Dendritic cell treated with granulocyte-macrophage colony-stimulating factor and Interleukin-4, amounts not matched to agents 40 ng/mL and 50 ng/mL, for 4 days (primary cell): ENCODE measurements at regions not wholly inside any gene's neighbourhood (a gene's known extent, or its start where the extent isn't known, plus 50 kb on each side); places are given as distances from the start of the nearest gene placed in this dataset.

Source experiments
- H3K27ac Mint-ChIP-seq: one replicate; pipeline ENCODE4 v1.8.0; 2022; ENCODE audit warnings: mild to moderate bottlenecking, mixed read lengths
- H3K27me3 Mint-ChIP-seq: one replicate; pipeline ENCODE4 v1.8.0; 2022; ENCODE audit warnings: mild to moderate bottlenecking, mixed read lengths
- H3K36me3 Mint-ChIP-seq: one replicate; pipeline ENCODE4 v1.8.0; 2022; ENCODE audit warnings: low read depth, mixed read lengths
- H3K4me1 Mint-ChIP-seq: one replicate; pipeline ENCODE4 v1.8.0; 2022; ENCODE audit warnings: low read depth, mixed read lengths
- H3K4me3 Mint-ChIP-seq: one replicate; pipeline ENCODE4 v1.8.0; 2022; ENCODE audit warnings: mild to moderate bottlenecking, moderate library complexity, mixed read lengths
- H3K9me3 Mint-ChIP-seq: one replicate; pipeline ENCODE4 v1.8.0; 2022; ENCODE audit warnings: mixed read lengths
- intact Hi-C: fragments of 100-400 bp; cut with micrococcal nuclease; formaldehyde crosslinking; loops from one replicate; pipeline ENCODE4 v1.15.0; 2022

- Mint-ChIP-seq H3K4me3 (no peak overlapping the region), H3K9me3 (no peaks in the 10 kb centered on the region)
Observed at GRCh38 chr11:44398266-44399030, 88.5 kb upstream of the ALX4 start.

GRCh38 chr11:44399968-44400367 is 90.0 kb upstream of the ALX4 start:
- no peaks in the 10 kb centered on the region for H3K9me3 Mint-ChIP-seq
- no peaks in the 10 kb centered on the region for H3K36me3 Mint-ChIP-seq
- H3K27me3 Mint-ChIP-seq = peaks cover 26% of the 10 kb centered on the region
- H3K4me1 Mint-ChIP-seq = peaks cover 9% of the 10 kb centered on the region
- no peak overlapping the region for H3K27ac Mint-ChIP-seq
- no peak overlapping the region for H3K4me3 Mint-ChIP-seq
- intact Hi-C loops = no loop called here

More at GRCh38 chr11:44398266-44399030, 88.5 kb upstream of the ALX4 start:
- Mint-ChIP-seq H3K36me3 (no peaks in the 10 kb centered on the region), H3K27me3 (peaks cover 31% of the 10 kb centered on the region), H3K27ac (no peak overlapping the region), H3K4me1 (peaks cover 9% of the 10 kb centered on the region)
- intact Hi-C loops = no loop called here

DNA sequence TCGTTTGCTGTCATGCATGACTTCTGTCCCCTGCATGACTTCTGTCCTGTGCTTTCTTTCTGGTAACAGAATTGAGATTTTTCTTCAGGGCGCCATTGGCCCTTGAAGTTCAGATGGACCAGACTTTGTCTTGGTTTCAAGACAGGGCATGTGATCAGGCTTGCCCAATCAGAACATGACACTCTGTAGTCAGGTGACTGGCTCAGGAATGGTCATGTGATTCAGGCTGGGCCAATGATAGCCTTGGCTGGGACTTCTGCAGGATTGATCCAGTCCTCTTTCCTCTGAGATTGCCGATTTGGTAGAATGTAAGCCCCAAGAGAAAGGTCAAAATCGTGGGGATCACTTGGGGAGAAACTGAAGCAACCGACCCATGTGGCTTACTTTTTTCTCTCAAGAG is 90.5 kb upstream of the ALX4 start:
- no peak overlapping the region for H3K27ac Mint-ChIP-seq
- no peaks in the 10 kb centered on the region for H3K36me3 Mint-ChIP-seq
- H3K27me3 Mint-ChIP-seq = peaks cover 28% of the 10 kb centered on the region

GRCh38 chr11:44402466-44403075 is 92.6 kb upstream of the ALX4 start:
- no peaks in the 10 kb centered on the region for H3K36me3 Mint-ChIP-seq
- no peak overlapping the region for H3K4me3 Mint-ChIP-seq

More for the DNA sequence above, 90.5 kb upstream of the ALX4 start:
- Mint-ChIP-seq H3K9me3 (no peaks in the 10 kb centered on the region), H3K4me1 (peaks cover 9% of the 10 kb centered on the region), H3K4me3 (no peak overlapping the region)
- intact Hi-C loops = no loop called here

GRCh38 chr11:44403176-44403575 is 93.2 kb upstream of the ALX4 start:
- intact Hi-C loops = no loop called here
- H3K27me3 Mint-ChIP-seq = peaks cover 23% of the 10 kb centered on the region
- no peak overlapping the region for H3K4me3 Mint-ChIP-seq
- H3K36me3 Mint-ChIP-seq = no peaks in the 10 kb centered on the region
- H3K4me1 Mint-ChIP-seq = peaks cover 9% of the 10 kb centered on the region
- H3K9me3 Mint-ChIP-seq = no peaks in the 10 kb centered on the region
- H3K27ac Mint-ChIP-seq = no peak overlapping the region

More at GRCh38 chr11:44402466-44403075, 92.6 kb upstream of the ALX4 start:
- Mint-ChIP-seq H3K27me3 (peaks cover 19% of the 10 kb centered on the region), H3K4me1 (peaks cover 9% of the 10 kb centered on the region), H3K27ac (no peak overlapping the region), H3K9me3 (no peaks in the 10 kb centered on the region)
- intact Hi-C loops = no loop called here

DNA sequence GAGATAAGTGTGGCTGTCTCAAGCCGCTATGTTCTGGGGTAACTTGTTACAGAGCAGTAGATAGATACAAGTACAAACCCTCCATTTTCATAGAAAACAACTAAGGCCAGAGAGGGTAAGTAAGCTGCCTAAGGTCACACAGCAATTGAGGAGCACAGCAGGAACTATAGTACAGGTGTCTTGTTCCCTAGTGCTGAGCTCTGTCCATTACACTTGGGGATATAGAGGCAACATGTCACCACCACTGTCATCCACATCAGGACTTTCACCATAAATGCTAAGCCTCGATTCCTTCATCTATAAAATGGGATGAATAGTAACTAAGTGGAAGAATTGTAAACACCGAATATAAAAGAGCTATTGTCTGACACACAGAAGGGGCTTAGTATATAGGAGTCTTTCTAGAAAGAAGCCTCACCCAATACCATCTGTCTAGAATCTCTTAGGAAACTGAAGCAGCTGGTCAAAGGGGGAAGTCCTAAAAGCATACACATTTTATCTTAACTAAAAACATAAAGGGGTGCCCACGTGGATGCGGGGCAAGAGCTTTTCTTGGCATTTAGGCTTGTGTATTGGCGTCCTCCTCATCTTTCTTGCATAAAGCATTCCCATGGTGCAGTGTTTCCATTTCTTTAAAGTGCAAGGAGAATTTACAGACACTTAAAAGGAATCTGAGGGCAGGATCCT is 93.8 kb upstream of the ALX4 start:
- intact Hi-C loops = no loop called here

DNA sequence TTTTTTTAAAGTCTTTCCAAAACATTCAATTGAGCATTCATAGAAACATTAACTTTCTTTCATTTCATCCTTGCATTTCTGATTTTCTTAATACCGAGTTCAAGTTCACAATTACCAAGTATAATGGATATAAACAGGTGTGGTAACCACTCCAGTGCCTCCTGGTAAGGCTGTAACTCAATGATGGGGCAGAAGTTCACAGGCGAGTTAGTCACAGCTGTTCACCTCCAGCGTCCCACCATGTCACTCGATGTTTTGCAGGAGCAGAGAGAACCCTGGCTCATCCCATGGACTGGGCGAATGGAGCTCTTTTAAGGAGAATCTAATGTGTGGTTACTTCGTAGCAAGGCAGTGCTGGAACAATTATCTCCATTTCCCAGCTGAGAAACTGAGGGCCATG is 94.4 kb upstream of the ALX4 start:
- Mint-ChIP-seq H3K4me3 (no peak overlapping the region), H3K36me3 (no peaks in the 10 kb centered on the region), H3K4me1 (peaks cover 10% of the 10 kb centered on the region), H3K9me3 (no peaks in the 10 kb centered on the region), H3K27me3 (peaks cover 26% of the 10 kb centered on the region), H3K27ac (no peak overlapping the region)
- intact Hi-C loops = no loop called here

More for the DNA sequence above, 93.8 kb upstream of the ALX4 start:
- Mint-ChIP-seq H3K27ac (no peak overlapping the region), H3K4me3 (no peak overlapping the region), H3K9me3 (no peaks in the 10 kb centered on the region), H3K36me3 (no peaks in the 10 kb centered on the region), H3K4me1 (peaks cover 9% of the 10 kb centered on the region), H3K27me3 (peaks cover 25% of the 10 kb centered on the region)

GRCh38 chr11:44404736-44405395 is 94.9 kb upstream of the ALX4 start:
- intact Hi-C loops = no loop called here
- Mint-ChIP-seq H3K9me3 (no peaks in the 10 kb centered on the region), H3K27me3 (peaks cover 28% of the 10 kb centered on the region), H3K4me1 (peaks cover 11% of the 10 kb centered on the region), H3K36me3 (no peaks in the 10 kb centered on the region), H3K4me3 (no peak overlapping the region), H3K27ac (no peak overlapping the region)

DNA sequence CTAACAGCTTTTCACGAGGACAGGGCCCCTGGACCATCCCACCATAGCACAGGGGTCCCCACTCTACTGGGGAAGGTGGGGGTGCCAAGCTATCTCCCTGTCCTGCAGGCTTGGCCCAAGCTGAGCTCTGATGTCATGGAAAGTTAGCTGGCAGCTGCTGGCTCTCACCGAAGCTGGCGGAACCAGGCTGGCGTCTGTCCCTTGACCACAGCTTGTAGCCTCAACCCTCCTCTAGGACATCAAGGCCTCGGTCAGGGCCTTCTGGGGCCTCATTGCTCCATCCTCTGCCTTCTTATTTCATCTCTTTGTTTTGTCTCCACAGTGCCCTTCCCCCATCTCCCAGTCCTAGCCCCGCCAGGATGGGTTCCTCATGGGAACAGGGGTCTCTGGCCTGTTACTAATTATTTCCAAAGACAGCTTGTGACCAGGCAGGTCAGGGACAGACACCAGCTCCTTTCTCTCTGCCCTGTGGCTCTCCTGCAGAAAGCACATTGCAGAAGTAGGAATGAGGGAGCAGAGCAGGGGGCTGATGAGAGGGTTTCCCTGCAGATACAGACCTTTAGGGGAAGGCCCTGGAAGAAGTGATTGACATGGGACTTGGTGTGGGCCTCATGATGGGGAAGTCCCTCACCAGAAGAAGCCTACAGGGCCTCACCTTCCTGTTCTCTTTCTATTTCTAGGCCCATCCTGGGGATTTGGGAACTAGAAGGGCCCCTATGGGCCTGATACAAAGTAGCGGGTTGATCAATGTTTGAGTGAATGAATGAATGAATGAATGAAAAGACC is 97.5 kb upstream of the ALX4 start:
- Mint-ChIP-seq H3K27ac (no peak overlapping the region), H3K4me1 (peaks cover 15% of the 10 kb centered on the region), H3K27me3 (peaks cover 46% of the 10 kb centered on the region), H3K9me3 (peaks cover 10% of the 10 kb centered on the region), H3K36me3 (no peaks in the 10 kb centered on the region), H3K4me3 (no peak overlapping the region)
- intact Hi-C loops = no loop called here

DNA sequence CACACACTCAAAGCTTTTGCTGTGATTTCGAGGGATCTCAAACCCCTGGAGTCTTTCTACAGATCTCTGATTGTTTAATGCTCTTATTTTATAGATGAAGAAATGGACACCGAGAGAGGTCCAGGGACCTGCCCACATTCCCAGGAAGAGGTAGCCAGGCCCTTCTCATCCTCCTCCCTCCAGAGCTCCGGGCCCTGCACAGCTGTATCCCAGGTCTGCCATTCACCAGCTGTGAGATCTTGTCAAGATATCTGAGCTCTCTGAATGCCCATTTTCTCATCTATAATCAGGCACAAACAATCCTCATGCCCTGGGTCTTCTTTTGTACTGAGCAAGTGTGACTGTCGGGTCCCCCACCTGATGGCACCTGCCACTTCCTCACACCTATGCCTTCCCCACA is 98.2 kb upstream of the ALX4 start:
- H3K27me3 Mint-ChIP-seq = peaks cover 48% of the 10 kb centered on the region

DNA sequence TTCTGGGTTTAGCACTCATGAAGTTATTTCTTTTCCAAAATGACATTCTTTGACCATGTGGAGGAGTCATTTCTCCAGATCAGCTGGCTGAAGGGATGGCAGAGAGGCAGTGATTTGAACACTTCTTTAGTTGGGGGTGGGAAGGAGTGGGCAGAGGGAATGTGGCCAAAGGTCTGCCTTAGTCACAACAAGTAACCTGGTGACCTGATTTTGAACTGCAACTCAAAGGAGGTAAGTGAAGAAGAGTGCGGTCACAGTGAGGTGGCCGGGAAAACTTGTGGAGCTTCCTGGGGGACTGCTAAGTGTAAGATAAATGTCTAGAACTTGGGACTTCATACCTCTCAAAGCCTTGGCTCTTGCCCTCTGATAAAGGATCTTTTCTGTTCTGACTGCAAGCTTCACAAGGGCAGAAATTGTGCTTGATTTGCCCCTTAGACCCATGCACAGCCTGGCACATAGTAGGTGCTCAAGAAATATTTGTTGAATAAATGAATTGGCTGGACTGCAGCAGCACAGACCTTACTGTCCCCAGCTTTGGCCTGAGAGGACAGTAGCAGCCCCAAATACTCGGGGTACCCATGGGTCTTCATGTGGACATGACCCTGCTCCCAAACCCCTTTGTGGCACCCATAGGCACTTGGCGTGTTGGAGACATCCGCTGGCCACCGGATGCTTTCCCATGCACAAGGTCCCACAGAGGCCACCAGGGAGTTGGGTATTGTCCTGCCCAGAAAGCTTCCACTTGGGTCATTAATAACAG is 99.0 kb upstream of the ALX4 start:
- Mint-ChIP-seq H3K27ac (no peak overlapping the region), H3K36me3 (no peaks in the 10 kb centered on the region), H3K9me3 (peaks cover 10% of the 10 kb centered on the region), H3K4me3 (no peak overlapping the region), H3K27me3 (peaks cover 47% of the 10 kb centered on the region), H3K4me1 (peaks cover 15% of the 10 kb centered on the region)
- intact Hi-C loops = no loop called here

More for the DNA sequence above, 98.2 kb upstream of the ALX4 start:
- Mint-ChIP-seq H3K27ac (no peak overlapping the region), H3K4me3 (no peak overlapping the region), H3K4me1 (peaks cover 15% of the 10 kb centered on the region), H3K36me3 (no peaks in the 10 kb centered on the region), H3K9me3 (peaks cover 10% of the 10 kb centered on the region)
- intact Hi-C loops = no loop called here

- peaks cover 45% of the 10 kb centered on the region for H3K27me3 Mint-ChIP-seq
Observed at GRCh38 chr11:44409558-44410236, 99.8 kb upstream of the ALX4 start.

More at GRCh38 chr11:44409558-44410236, 99.8 kb upstream of the ALX4 start:
- Mint-ChIP-seq H3K4me3 (no peak overlapping the region), H3K27ac (no peak overlapping the region), H3K9me3 (peaks cover 10% of the 10 kb centered on the region), H3K4me1 (peaks cover 15% of the 10 kb centered on the region), H3K36me3 (no peaks in the 10 kb centered on the region)
- intact Hi-C loops = no loop called here
